PC-3 (cell line): ENCODE measurements at regions not wholly inside any gene's neighbourhood (a gene's known extent, or its start where the extent isn't known, plus 50 kb on each side); places are given as distances from the start of the nearest gene placed in this dataset.

Source experiments
- ATAC-seq: fragments of 200-7000 bp; cut with Tn5 transposase; 2 replicates; pipeline ENCODE4 v1.9.1; 2020; ENCODE audit warnings: mild to moderate bottlenecking, moderate library complexity
- BruUV-seq: library from RNA; stranded (reverse); fragments of 400-500 nt; replicated peaks from 2 replicates; lab custom pipeline; 2021; lab: Mats Ljungman, UMichigan
- CTCF ChIA-PET: fragments of 300-600 bp; sonication (Branson Sonifier 250); formaldehyde crosslinking; loops from one replicate; lab custom pipeline; 2022; ENCODE audit warnings: antibody characterized with exemption; lab: Charles Lee
- POLR2A ChIA-PET: fragments of 300-600 bp; sonication (Branson Sonifier 250); formaldehyde crosslinking; loops from one replicate; lab custom pipeline; 2022; ENCODE audit warnings: antibody characterized with exemption; ENCODE audit not compliant: unreplicated experiment; lab: Charles Lee
- DNase-seq: peaks from one replicate; pipeline ENCODE4 v3.0.0-alpha.2; 2015
- H2AFZ ChIP-seq: fragments of 300-600 bp; sonication (generic); 2 replicates; pipeline ENCODE4 v1.6.0; 2016; ENCODE audit warnings: antibody characterized with exemption, low read length
- H3F3A ChIP-seq: fragments of 300-600 bp; sonication (generic); one replicate; pipeline ENCODE4 v1.6.0; 2017; ENCODE audit warnings: antibody characterized with exemption, low read length, control low read depth, mild to moderate bottlenecking; ENCODE audit not compliant: unreplicated experiment
- H3K27ac ChIP-seq: fragments of 300-600 bp; sonication (generic); 2 replicates; pipeline ENCODE4 v1.5.1; 2016; ENCODE audit warnings: mild to moderate bottlenecking, low read length
- H3K27me3 ChIP-seq: fragments of 300-600 bp; sonication (generic); 2 replicates; pipeline ENCODE4 v1.6.1; 2016; ENCODE audit warnings: low read length, mixed read lengths
- H3K36me3 ChIP-seq: fragments of 300-600 bp; sonication (generic); 2 replicates; pipeline ENCODE4 v1.6.1; 2016; ENCODE audit warnings: low read depth, mixed run types, low read length, mixed read lengths
- H3K4me1 ChIP-seq: fragments of 300-600 bp; sonication (generic); 2 replicates; pipeline ENCODE4 v1.5.1; 2016; ENCODE audit warnings: low read length; ENCODE audit not compliant: insufficient read depth
- H3K4me2 ChIP-seq: fragments of 300-600 bp; sonication (generic); 2 replicates; pipeline ENCODE4 v1.6.0; 2016; ENCODE audit warnings: low read length
- H3K4me3 ChIP-seq: fragments of 300-600 bp; sonication (generic); 2 replicates; pipeline ENCODE4 v1.5.1; 2016; ENCODE audit warnings: mild to moderate bottlenecking, low read length, mixed read lengths
- H3K79me2 ChIP-seq: fragments of 300-600 bp; sonication (generic); 2 replicates; pipeline ENCODE4 v1.6.1; 2017; ENCODE audit warnings: low read length, mixed read lengths
- H3K9ac ChIP-seq: fragments of 300-600 bp; sonication (generic); 2 replicates; pipeline ENCODE4 v1.6.0; 2016; ENCODE audit warnings: mild to moderate bottlenecking, low read length
- H3K9me2 ChIP-seq: fragments of 300-600 bp; sonication (generic); replicated peaks from 2 replicates; pipeline ENCODE4 v1.6.1; 2016; ENCODE audit warnings: mixed run types, low read length, mixed read lengths
- H3K9me3 ChIP-seq: fragments of 300-600 bp; sonication (generic); 2 replicates; pipeline ENCODE4 v1.6.1; 2016; ENCODE audit warnings: low read length, mixed read lengths
- H4K20me1 ChIP-seq: fragments of 300-600 bp; sonication (generic); 2 replicates; pipeline ENCODE4 v1.6.1; 2016; ENCODE audit warnings: low read length, mixed read lengths
- EZH2 ChIP-seq: fragments of 300-600 bp; sonication (generic); IDR thresholded peaks from one replicate; pipeline ENCODE4 v1.6.1; 2017; ENCODE audit warnings: antibody characterized with exemption, mild to moderate bottlenecking, low read length; ENCODE audit not compliant: unreplicated experiment
- EZH2phosphoT487 ChIP-seq: fragments of 300-600 bp; sonication (generic); IDR thresholded peaks from 2 replicates; pipeline ENCODE4 v1.6.1; 2018; ENCODE audit warnings: mild to moderate bottlenecking, antibody characterized with exemption, low read length, borderline replicate concordance
- intact Hi-C: fragments of 100-400 bp; cut with micrococcal nuclease; formaldehyde crosslinking; loops from 2 replicates; pipeline ENCODE4 v1.9.0; 2023
- TF ChIP-seq, protein P1 (sequence below): fragments of 300-600 bp; sonication (generic); conservative IDR thresholded peaks from 2 replicates; pipeline ENCODE4 v1.5.1; 2017; ENCODE audit warnings: antibody characterized with exemption, low read depth, mild to moderate bottlenecking, low read length

- ChIA-PET POLR2A (no interaction called here), CTCF (no interaction called here)
- no peaks in the 10 kb centered on the region for H3K36me3 ChIP-seq
- no peaks in the 10 kb centered on the region for H3K4me1 ChIP-seq
- H3K9me3 ChIP-seq: no peaks in the 10 kb centered on the region
- no peaks in the 10 kb centered on the region for H4K20me1 ChIP-seq
- no peak for ATAC-seq
- no peaks in the 10 kb centered on the region for H3K79me2 ChIP-seq
- no TSS peak for BruUV-seq
- TF ChIP-seq EZH2: no peak
- TF ChIP-seq EZH2phosphoT487: no peak
- TF ChIP-seq, protein P1, sequence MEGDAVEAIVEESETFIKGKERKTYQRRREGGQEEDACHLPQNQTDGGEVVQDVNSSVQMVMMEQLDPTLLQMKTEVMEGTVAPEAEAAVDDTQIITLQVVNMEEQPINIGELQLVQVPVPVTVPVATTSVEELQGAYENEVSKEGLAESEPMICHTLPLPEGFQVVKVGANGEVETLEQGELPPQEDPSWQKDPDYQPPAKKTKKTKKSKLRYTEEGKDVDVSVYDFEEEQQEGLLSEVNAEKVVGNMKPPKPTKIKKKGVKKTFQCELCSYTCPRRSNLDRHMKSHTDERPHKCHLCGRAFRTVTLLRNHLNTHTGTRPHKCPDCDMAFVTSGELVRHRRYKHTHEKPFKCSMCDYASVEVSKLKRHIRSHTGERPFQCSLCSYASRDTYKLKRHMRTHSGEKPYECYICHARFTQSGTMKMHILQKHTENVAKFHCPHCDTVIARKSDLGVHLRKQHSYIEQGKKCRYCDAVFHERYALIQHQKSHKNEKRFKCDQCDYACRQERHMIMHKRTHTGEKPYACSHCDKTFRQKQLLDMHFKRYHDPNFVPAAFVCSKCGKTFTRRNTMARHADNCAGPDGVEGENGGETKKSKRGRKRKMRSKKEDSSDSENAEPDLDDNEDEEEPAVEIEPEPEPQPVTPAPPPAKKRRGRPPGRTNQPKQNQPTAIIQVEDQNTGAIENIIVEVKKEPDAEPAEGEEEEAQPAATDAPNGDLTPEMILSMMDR: no peak
- no peak overlapping the region for H3K9ac ChIP-seq
- no peak overlapping the region for H3K4me3 ChIP-seq
- intact Hi-C loops: no loop called here
- H3K27me3 ChIP-seq: no peaks in the 10 kb centered on the region
- no peak overlapping the region for H3K4me2 ChIP-seq
- DNase-seq: no peak
- no peaks in the 10 kb centered on the region for H3K9me2 ChIP-seq
- no peak overlapping the region for H3K27ac ChIP-seq
- H2AFZ ChIP-seq: no peak overlapping the region
- no peaks in the 10 kb centered on the region for H3F3A ChIP-seq
Observed at GRCh38 chr12:98409548-98409947, 105.8 kb upstream of the TMPO start.

GRCh38 chr12:98410356-98410755, 105.0 kb upstream of the TMPO start:
- H3K9ac ChIP-seq: no peak overlapping the region
- H2AFZ ChIP-seq: no peak overlapping the region
- intact Hi-C loops: no loop called here
- POLR2A ChIA-PET: no interaction called here
- DNase-seq (no peak), ATAC-seq (no peak)
- no peak overlapping the region for H3K4me3 ChIP-seq
- H3K36me3 ChIP-seq: no peaks in the 10 kb centered on the region
- no peaks in the 10 kb centered on the region for H3F3A ChIP-seq
- no peaks in the 10 kb centered on the region for H4K20me1 ChIP-seq
- no peak overlapping the region for H3K27ac ChIP-seq
- no peaks in the 10 kb centered on the region for H3K4me1 ChIP-seq
- H3K27me3 ChIP-seq: no peaks in the 10 kb centered on the region
- H3K79me2 ChIP-seq: no peaks in the 10 kb centered on the region
- CTCF ChIA-PET: no interaction called here
- no peaks in the 10 kb centered on the region for H3K9me2 ChIP-seq
- no TSS peak for BruUV-seq
- H3K4me2 ChIP-seq: no peak overlapping the region
- H3K9me3 ChIP-seq: no peaks in the 10 kb centered on the region
- TF ChIP-seq EZH2 (no peak), EZH2phosphoT487 (no peak)
- TF ChIP-seq, protein P1: no peak

DNA sequence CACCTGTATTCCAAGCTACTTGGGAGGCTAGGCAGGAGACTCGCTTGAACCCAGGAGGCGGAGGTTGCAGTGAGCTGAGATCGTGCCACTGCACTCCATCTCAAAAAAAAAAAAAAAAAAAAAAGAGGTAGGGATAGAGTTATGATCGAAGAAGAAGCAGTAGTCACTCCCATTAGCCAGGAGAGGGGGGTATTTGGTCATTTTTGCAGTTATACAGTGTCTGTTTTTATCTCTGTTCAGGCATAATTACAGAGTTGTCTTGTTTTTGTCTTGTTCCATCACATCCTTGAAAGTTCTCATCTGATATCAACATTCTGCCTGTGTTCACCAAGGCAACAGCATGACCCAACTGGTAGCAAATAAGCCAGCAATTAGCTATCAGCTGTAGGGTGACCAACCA, 98.5 kb upstream of the TMPO start:
- CTCF ChIA-PET: interaction anchor here (0.6 to 1.0 kb wide), 4 partner anchors 96 to 226 kb away, joined by 3 to 7 read pairs (median 5); no protein-coding TSS in a partner anchor
- TF ChIP-seq, protein P1: peak; percentile 52
- TF ChIP-seq EZH2phosphoT487: no peak
- H3K9me2 ChIP-seq: no peaks in the 10 kb centered on the region
- no TSS peak for BruUV-seq
- H3K4me3 ChIP-seq: no peak overlapping the region
- no peak overlapping the region for H3K9ac ChIP-seq
- H3K27ac ChIP-seq: no peak overlapping the region
- intact Hi-C loops: loop anchor here (1.0 to 5.0 kb wide), 3 partner anchors 115 to 580 kb away; no protein-coding TSS in a partner anchor
- no peaks in the 10 kb centered on the region for H3K79me2 ChIP-seq
- H3F3A ChIP-seq: no peaks in the 10 kb centered on the region
- H3K27me3 ChIP-seq: no peaks in the 10 kb centered on the region
- H3K4me2 ChIP-seq: no peak overlapping the region
- no peak overlapping the region for H2AFZ ChIP-seq
- DNase-seq: peak; percentile 34
- peak; percentile 43 for ATAC-seq
- POLR2A ChIA-PET: no interaction called here
- H3K4me1 ChIP-seq: peaks cover 15% of the 10 kb centered on the region
- no peaks in the 10 kb centered on the region for H3K36me3 ChIP-seq
- no peaks in the 10 kb centered on the region for H4K20me1 ChIP-seq
- no peaks in the 10 kb centered on the region for H3K9me3 ChIP-seq
